Neuron (in vitro differentiated cells): ENCODE measurements at regions not wholly inside any gene's neighbourhood (a gene's known extent, or its start where the extent isn't known, plus 50 kb on each side); places are given as distances from the start of the nearest gene placed in this dataset.
"Not testable (repeated sequence)": the region's sequence is repeated elsewhere in the genome, so short reads cannot be mapped to it uniquely, and the experiment has no call there.

ENCODE experiments used
- H2AFZ ChIP-seq: one replicate; pipeline ENCODE4 v1.6.1; 2013; ENCODE audit warnings: low read depth, mild to moderate bottlenecking, inconsistent platforms, low read length, moderate library complexity
- H3K27me3 ChIP-seq: one replicate; pipeline ENCODE4 v1.6.1; 2013; ENCODE audit warnings: low read length; ENCODE audit not compliant: insufficient read depth
- H3K36me3 ChIP-seq: one replicate; pipeline ENCODE4 v1.6.1; 2013; ENCODE audit warnings: low read length; ENCODE audit not compliant: insufficient read depth
- H3K4me1 ChIP-seq: one replicate; pipeline ENCODE4 v1.6.1; 2013; ENCODE audit warnings: low read length; ENCODE audit not compliant: insufficient read depth
- H3K4me3 ChIP-seq: 2 replicates; pipeline ENCODE4 v1.5.1; 2013; ENCODE audit warnings: mild to moderate bottlenecking, low read length, moderate library complexity
- H3K9me3 ChIP-seq: one replicate; pipeline ENCODE4 v1.6.1; 2013; ENCODE audit warnings: low read length

- Histone ChIP-seq H3K36me3 (no peaks in the 10 kb centered on the region), H3K4me3 (no peak overlapping the region), H3K4me1 (no peaks in the 10 kb centered on the region), H3K27me3 (no peaks in the 10 kb centered on the region), H2AFZ (no peak overlapping the region), H3K9me3 (peaks cover 2% of the 10 kb centered on the region)
These were observed 507.6 kb downstream of the PCNX1 start for GRCh38 chr14:71414631-71415403.

- Histone ChIP-seq H3K9me3 (peaks cover 2% of the 10 kb centered on the region), H2AFZ (no peak overlapping the region), H3K27me3 (no peaks in the 10 kb centered on the region), H3K4me3 (no peak overlapping the region), H3K36me3 (no peaks in the 10 kb centered on the region), H3K4me1 (no peaks in the 10 kb centered on the region)
These were observed 508.1 kb downstream of the PCNX1 start for GRCh38 chr14:71415404-71415690.

- H3K4me3 ChIP-seq, result no peak overlapping the region
- peaks cover 2% of the 10 kb centered on the region for H3K9me3 ChIP-seq
- H3K36me3 ChIP-seq, result no peaks in the 10 kb centered on the region
- no peak overlapping the region for H2AFZ ChIP-seq
- H3K27me3 ChIP-seq, result no peaks in the 10 kb centered on the region
- no peaks in the 10 kb centered on the region for H3K4me1 ChIP-seq
These were observed 509.1 kb downstream of the PCNX1 start for GRCh38 chr14:71416392-71416791.

- H3K9me3 ChIP-seq, result peaks cover 2% of the 10 kb centered on the region
- H3K4me3 ChIP-seq, result no peak overlapping the region
- no peaks in the 10 kb centered on the region for H3K4me1 ChIP-seq
- no peaks in the 10 kb centered on the region for H3K36me3 ChIP-seq
- H3K27me3 ChIP-seq, result no peaks in the 10 kb centered on the region
- no peak overlapping the region for H2AFZ ChIP-seq
These were observed 511.4 kb downstream of the PCNX1 start for GRCh38 chr14:71418532-71419245.

- Histone ChIP-seq H3K4me1 (no peaks in the 10 kb centered on the region), H3K4me3 (no peak overlapping the region)
These were observed 508.7 kb upstream of the RGS6 start for GRCh38 chr14:71423481-71423880.

GRCh38 chr14:71424941-71425340 is 507.3 kb upstream of the RGS6 start:
- Histone ChIP-seq H2AFZ (no peak overlapping the region), H3K4me3 (no peak overlapping the region), H3K4me1 (no peaks in the 10 kb centered on the region), H3K27me3 (no peaks in the 10 kb centered on the region), H3K9me3 (peaks cover 4% of the 10 kb centered on the region), H3K36me3 (no peaks in the 10 kb centered on the region)

More at GRCh38 chr14:71423481-71423880, 508.7 kb upstream of the RGS6 start:
- no peaks in the 10 kb centered on the region for H3K27me3 ChIP-seq
- H3K36me3 ChIP-seq, result no peaks in the 10 kb centered on the region
- no peak overlapping the region for H2AFZ ChIP-seq
- peaks cover 4% of the 10 kb centered on the region for H3K9me3 ChIP-seq

- no peaks in the 10 kb centered on the region for H3K27me3 ChIP-seq
- H2AFZ ChIP-seq, result no peak overlapping the region
- H3K36me3 ChIP-seq, result no peaks in the 10 kb centered on the region
- H3K4me1 ChIP-seq, result no peaks in the 10 kb centered on the region
- H3K4me3 ChIP-seq, result no peak overlapping the region
- peaks cover 4% of the 10 kb centered on the region for H3K9me3 ChIP-seq
These were observed 506.2 kb upstream of the RGS6 start for GRCh38 chr14:71426001-71426400.

GRCh38 chr14:71429902-71430301 is 502.3 kb upstream of the RGS6 start:
- H3K4me3 ChIP-seq, result no peak overlapping the region
- no peaks in the 10 kb centered on the region for H3K36me3 ChIP-seq
- H2AFZ ChIP-seq, result no peak overlapping the region
- H3K4me1 ChIP-seq, result no peaks in the 10 kb centered on the region
- peaks cover 4% of the 10 kb centered on the region for H3K9me3 ChIP-seq
- H3K27me3 ChIP-seq, result no peaks in the 10 kb centered on the region

- Histone ChIP-seq H3K27me3 (no peaks in the 10 kb centered on the region), H3K36me3 (no peaks in the 10 kb centered on the region), H3K4me1 (no peaks in the 10 kb centered on the region), H3K9me3 (peaks cover 4% of the 10 kb centered on the region), H2AFZ (no peak overlapping the region), H3K4me3 (no peak overlapping the region)
These were observed 501.9 kb upstream of the RGS6 start for GRCh38 chr14:71430321-71430677.

GRCh38 chr14:71430678-71431376 is 501.4 kb upstream of the RGS6 start:
- H3K36me3 ChIP-seq, result no peaks in the 10 kb centered on the region
- no peaks in the 10 kb centered on the region for H3K4me1 ChIP-seq
- H2AFZ ChIP-seq, result no peak overlapping the region
- H3K27me3 ChIP-seq, result no peaks in the 10 kb centered on the region
- H3K4me3 ChIP-seq, result no peak overlapping the region
- H3K9me3 ChIP-seq, result peaks cover 4% of the 10 kb centered on the region

GRCh38 chr14:71432334-71433110 is 499.7 kb upstream of the RGS6 start:
- Histone ChIP-seq H3K36me3 (no peaks in the 10 kb centered on the region), H3K4me1 (no peaks in the 10 kb centered on the region), H2AFZ (no peak overlapping the region), H3K9me3 (peaks cover 2% of the 10 kb centered on the region), H3K27me3 (no peaks in the 10 kb centered on the region), H3K4me3 (no peak overlapping the region)

- no peaks in the 10 kb centered on the region for H3K36me3 ChIP-seq
- H3K4me3 ChIP-seq, result no peak overlapping the region
- H3K9me3 ChIP-seq, result no peaks in the 10 kb centered on the region
- no peaks in the 10 kb centered on the region for H3K4me1 ChIP-seq
- H2AFZ ChIP-seq, result no peak overlapping the region
- H3K27me3 ChIP-seq, result no peaks in the 10 kb centered on the region
These were observed 498.9 kb upstream of the RGS6 start for GRCh38 chr14:71433303-71433702.

GRCh38 chr14:71435641-71436040 is 496.6 kb upstream of the RGS6 start:
- H2AFZ ChIP-seq, H3K4me3 ChIP-seq, H3K9me3 ChIP-seq, H3K36me3 ChIP-seq, H3K27me3 ChIP-seq, H3K4me1 ChIP-seq: not testable (repeated sequence)
